GM18907 (cell line): ENCODE measurements at regions not wholly inside any gene's neighbourhood (a gene's known extent, or its start where the extent isn't known, plus 50 kb on each side); places are given as distances from the start of the nearest gene placed in this dataset.

Source experiments
- ATAC-seq: cut with Tn5 transposase; IDR thresholded peaks from one replicate; pipeline ENCODE4 v1.9.1; 2021; ENCODE audit warnings: mild to moderate bottlenecking, moderate library complexity; ENCODE audit not compliant: unreplicated experiment

DNA sequence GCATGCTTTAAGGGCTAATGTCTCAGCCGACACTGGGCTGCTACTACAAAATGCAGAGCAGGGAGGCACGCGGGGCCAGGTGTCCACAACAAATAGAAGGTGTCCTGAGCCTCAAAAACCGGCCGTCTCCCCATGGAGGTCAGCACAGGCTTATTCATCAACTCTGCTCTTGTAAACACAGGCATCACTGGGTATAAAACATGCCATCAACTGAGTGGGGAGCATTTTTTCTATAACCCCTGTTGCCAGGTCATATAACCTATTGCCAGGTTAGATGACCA is 271.6 kb downstream of the AUH start:
- ATAC-seq, result no peak

DNA sequence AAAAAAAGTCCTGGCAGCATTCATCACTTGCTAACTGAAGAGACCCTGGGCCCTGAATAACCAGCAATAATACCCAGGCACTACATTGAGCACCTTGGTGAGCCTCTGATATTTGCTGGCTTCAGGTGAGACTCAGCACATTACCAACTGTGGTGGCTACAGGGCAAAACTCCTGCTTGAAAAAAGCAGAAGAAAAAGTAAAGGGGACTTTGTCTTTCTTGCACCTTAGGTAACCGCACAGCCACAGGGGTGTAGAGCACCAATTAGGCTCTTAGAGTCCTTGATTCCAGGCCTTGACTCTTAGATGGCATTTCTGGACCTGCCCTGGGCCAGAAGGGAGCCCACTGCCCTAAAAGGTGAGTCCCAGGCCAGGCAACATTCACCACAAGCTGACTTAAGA is 269.5 kb downstream of the AUH start:
- ATAC-seq, result no peak

DNA sequence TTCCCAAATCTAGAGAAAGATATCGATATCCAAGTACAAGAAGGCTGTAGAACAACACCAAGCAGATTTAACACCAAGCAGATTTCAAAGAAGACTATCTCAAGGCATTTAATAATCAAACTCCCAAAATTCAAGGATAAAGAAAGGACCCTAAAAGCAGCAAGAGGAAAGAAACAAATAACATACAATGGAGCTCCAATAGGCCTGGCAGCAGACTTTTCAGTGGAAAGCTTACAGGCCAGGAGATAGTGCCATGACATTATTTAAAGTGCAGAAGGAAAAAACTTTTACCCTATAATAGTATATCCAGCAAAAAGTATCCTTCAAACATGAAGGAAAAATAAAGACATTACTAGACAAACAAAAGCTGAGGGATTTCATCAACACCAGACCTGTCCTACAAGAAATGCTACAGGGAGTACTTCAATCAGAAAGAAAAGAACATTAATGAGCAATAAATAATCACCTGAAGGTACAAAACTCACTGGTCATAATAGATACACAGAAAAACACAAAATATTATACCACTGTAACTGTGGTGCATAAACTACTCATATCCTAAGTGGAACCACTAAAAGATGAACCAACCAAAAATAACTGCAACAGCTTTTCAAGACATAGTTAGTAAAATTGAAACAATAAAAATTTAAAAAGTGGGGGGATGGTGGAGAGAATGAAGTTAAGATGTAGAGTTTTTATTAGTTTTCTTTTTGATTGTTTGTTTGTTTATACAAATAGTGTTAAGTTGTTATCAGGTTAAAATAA is 267.2 kb downstream of the AUH start:
- no peak for ATAC-seq

DNA sequence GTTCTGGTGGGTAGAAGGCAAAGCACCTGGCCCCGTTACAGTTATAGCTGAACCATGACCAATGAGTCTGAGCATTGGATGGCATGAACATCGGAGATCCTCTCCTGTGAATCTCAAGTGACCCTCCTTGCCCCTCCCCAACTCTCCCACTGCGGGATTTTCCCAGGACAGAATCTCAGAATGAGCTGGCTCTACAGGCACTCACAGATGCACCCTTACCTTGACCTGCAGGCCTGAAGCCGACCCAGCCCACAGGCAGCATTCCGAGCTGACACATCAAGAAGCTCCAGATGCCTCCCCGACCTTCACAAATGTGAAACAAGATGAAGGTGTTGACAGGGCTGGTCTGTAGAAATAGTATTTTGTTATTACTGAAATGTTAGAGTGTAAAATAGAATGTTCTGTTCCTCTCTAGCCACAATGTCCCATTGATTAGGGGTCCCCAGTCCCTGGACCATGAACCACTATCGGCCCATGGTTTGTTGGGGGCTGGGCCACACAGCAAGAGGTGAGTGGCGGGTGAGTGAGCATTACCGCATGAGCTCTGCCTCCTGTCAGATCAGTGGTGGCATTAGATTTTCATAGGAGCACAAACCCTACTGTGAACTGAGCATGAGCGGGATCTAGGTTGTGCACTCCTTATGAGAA is 263.4 kb downstream of the AUH start:
- no peak for ATAC-seq

DNA sequence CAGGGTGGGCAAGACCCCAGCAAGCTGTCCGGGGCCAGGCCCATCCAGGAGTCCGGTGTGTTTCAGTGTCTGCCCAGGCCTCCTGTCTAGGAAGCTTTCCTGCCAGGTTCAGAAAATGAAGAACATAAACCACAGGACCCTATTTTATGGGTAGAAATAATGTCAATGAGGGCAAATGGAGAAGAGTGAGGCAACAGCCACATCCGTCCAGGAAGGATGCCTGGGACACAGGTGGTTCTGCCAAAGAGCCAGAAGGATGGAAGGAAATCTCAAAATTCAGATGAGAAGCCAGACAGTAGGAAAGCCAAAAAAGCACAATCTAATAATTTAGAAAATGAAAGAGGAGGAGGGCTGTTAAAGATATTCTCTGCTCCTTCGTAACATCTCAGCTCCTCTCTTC is 262.3 kb downstream of the AUH start:
- no peak for ATAC-seq

DNA sequence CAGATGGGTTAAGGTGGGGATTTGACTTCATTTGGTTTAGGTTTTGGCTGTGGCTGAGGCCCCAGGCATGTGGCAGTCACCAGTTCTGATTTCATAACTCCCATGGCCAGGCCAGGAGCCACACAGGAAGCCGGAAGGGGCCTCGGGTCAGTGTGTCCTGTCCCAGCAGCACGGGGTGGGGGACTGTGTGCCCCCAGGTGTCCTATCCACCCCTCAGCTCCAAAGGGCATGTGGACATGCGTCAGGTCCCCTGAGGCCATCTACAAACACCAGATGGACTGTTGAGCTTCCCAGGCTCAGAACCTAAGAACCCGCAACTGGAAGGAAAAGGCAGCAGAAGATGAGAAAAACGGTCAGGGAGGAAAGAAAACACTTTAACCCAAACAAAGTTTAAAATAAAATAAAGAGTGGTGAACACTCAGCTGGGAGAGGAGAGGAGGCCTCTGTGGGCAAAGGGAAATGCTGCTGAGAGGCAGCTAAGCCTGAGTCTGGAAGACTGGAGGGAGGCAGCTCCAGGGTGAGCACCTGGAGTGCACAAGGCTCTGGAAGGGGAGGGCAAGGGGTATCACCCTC is 260.8 kb downstream of the AUH start:
- no peak for ATAC-seq

DNA sequence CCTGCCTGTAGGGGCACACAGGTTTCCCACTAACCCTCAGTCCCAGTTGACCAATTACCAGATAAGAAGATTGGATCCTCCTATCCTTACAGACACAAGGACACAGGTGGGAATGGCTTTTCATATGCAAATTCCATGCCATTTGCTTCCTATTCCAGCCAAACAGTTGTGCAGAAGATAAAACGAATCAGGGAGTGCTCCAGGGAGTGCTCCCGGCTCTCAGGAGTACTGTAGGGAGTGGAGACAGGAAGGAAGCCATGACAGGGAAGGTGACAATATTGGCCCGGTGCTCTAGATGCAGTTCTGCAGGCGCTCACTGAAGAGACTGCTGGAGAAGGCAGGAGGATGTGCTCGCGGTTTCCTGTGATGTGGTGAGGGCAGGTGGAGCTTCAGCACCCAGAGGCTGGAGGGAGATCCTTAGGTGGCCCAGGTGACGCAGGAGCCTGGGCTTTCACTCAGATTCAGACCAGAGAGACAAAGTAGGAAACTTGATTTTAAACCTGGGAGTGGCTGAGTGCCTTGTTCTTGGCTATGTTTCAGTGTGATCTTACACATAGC is 260.0 kb downstream of the AUH start:
- ATAC-seq, result peak; percentile 78

DNA sequence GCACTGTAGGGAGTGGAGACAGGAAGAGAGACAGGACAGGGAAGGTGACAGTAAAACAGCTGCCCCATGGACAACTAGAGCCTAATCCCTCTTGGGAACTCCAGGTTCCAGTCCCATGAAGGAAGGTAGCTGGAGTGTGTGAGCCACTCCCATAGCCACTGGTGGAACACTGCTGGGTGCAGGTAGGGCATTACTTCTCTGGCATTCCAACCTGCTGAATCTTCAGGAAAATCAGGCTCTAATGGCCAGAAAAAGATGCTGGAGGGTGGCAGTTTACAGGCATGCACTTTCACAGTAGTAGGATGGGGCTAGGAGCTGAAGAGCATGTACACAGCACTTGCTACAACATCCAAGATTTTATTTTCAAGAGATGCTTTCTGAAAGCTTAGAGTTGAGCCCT is 259.4 kb downstream of the AUH start:
- ATAC-seq, result no peak

DNA sequence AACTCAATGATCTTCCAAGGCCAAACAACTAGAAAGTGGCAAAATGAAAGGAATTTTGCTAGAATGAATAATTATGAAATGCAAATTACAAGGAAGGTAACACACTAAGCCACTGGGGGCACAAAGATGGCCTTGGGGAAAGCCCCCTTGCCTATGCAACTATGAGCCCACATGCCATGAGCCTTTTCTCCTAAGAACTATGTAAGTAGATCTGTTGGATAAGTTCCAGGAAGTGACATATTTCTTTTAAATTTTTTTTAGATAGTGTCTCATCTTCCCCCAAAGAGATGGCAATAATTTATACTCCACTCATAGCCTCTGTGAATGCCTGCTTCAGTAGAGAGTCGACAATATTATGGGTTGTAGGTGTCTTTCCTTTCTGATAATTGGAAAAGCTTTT is 257.8 kb downstream of the AUH start:
- no peak for ATAC-seq

DNA sequence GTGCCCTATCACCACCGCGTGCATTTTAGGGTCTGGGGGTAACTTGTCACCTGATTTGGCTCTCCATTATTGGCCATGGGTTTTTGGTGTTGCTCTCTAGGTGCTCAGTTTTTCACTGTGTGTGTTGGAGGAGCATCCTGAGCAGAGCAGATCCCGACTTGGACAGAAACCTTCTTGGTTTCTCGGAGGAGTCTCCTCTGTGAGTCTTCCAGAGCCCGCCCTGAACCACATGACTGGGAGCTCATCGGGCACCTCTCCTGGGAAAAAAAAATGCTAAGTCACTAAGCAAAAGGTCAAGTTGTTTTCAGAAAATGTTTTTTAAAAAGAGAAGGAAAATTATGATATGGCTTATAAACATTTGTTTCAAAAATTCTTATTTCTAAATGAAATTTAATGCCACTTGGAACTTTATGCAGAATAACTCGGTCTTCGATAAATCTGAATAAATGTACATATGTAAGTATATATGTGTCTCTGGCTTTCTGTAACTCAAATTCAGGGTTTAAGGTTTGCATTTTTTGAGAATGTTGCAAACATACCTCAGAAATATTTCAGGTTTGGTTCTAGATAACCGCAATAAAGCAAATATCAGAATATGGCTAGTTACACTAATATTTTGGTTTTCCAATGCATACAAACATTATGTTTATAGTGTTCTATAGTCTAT is 255.2 kb downstream of the AUH start:
- no peak for ATAC-seq

DNA sequence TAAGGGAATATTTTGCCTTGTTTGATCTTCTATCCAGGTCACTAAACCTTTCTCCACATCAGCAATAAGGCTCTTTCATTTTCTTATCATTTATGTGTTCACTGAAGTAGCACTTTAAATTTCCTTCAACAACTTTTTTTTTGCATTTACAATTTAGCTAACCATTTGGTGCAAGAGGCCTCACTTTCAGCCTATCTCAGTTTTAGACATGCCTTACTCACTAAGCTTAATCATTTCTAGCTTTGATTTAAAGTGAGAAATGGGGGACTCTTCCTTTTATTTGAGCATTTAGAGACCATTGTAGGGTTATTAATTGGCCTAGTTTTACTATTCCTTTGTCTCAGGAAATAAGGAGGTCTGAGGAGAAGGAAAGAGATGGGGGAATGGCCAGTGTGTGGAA is 250.5 kb downstream of the AUH start:
- no peak for ATAC-seq

DNA sequence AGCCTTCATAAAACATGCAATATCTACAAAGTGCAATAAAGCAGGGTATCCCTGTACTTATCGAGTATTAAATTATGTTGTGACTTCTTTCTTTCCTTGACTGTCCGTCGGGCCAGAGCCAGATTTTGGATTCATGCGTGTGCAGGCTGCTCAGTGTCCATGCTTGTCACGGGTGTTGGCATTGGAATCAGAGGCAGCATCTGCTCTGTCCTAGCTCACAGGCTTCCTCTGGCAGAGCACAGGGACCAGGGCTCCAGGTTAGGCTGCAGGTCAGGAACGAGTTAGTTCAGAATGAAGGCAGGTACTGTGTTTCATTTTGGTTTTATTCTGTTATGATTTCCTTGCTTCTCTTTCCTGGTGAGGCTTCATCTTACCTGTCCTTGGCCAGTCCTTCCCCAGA is 249.8 kb downstream of the AUH start:
- ATAC-seq, result no peak

DNA sequence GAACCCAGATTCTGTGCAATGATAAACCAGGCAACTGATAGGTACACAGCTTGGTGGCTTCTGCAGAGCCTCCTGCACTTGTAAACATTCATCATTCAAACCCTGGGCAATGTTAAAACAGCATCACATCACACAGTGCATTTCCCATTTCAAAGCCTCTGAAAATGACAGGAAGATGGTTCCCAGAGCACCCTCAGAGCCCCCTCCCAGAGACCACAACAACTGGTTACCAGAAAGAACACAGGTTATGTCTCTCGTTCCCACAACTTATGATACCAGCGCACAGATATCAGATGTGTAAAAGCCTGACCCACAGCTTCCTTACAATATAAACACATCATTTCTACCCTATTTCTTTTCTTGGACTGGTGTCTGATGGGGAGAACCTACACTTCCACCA is 248.7 kb downstream of the AUH start:
- no peak for ATAC-seq

DNA sequence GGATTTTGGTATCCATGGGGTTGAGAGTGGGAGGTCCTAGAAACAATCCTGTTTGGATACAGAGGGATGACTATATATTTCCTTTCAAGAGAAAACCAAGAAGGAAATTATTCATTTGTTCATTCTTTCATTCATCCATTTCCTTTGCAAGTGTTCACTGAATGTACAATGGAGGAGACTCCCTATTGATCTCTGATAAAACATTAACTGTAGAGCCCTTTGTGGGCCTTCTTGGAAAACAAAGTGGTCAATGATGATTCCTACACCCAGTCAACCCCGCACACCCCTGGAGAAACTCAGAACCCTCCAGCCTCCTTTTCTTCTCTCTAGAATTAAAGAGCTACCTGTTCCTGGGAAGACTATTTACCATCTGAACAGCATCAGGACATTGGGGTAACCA is 247.3 kb downstream of the AUH start:
- ATAC-seq, result no peak

DNA sequence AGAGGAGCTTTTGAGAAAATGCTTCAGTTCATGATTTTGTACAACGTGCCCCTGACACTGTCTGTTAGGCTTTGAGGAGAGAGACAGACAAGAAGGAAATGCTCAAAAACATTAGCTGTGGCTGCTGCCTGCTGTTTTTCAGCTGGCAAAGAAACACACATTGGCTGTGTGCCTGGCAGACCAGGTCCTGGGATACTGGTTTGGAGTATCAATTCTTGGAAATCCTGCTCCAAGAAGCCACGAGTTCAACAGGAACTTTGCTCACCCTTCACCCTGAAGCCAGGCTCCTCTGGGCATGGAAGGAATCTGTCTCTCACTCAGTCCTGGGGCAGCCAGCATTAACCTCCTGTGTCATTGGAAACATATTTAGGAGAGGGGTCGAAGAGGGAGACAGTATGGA is 245.5 kb downstream of the AUH start:
- no peak for ATAC-seq

DNA sequence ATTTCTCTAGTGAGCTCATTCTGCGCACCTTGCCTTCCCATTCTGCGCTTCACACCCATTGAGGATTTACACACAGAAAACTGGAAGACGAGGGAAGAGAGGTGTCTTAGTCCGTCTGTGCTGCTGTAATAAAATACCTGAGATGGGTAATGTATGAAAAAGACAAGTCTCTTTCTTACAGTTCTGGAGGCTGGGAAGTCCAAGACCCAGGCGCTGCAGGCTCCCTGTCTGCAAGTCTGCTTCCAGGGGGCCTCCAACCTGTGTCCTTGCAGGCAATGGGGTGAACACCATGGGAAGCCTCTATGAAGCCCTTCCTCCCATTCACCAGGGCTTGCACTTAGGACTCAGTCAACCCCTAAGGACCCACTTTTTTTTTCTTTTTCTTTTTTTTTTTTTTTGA is 245.0 kb downstream of the AUH start:
- ATAC-seq, result no peak

DNA sequence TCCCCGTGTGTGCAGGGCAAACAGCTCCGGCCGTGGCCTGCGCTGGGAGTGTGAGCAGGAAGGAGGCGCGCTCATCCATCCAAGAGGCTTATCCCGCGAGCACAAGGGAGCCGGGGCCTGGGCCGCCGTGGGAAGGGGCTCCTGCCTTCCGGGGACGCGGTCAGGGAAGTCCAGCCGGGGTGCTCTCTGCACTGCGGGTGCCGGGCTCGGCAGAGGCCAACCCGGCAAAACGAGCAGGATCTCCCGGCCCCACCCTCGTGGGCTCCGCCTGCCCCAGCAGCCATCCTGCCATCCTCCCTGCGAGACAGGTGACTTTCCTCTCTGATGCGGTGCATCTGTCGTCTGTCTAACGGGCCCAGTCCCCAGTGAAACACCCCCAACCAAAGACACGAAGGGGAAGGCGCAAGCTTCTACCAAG is 244.2 kb downstream of the AUH start:
- ATAC-seq, result no peak

DNA sequence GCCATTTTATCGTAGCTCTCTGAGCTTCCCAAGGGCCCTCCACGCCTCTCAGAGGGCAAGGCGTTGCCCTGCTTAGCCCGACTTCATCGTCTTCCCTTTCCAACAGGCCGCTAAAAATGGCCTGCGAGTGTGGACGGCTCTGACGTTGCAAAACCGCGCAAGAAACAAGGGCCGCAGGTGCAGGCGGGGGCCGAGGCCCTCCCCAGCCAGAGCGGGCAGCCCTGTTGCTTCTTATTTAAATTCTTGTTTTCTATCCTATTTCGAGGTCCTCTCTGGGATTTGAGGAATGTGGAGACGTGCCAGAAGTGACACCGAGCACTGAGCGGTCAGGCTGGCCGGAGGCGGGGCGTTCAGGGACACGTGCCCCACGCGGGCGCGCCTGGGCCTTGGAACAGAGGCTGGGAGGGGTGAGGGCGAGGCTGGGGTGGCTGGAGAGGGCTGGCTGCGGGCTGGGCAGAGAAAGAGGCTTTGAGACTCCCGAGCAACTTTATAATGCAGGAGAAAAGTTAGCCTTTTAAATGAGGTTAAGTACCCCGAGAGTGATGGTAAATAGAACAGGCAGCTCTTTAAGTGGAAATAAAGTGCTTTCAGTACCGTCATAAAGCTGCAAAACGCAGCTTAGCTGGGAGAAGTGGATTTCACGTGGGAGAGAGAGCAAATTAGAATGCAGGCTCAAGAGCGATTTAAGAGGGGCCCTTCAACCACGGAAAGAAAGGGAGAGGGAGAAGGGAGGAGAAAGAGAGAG is 243.6 kb downstream of the AUH start:
- ATAC-seq, result no peak

DNA sequence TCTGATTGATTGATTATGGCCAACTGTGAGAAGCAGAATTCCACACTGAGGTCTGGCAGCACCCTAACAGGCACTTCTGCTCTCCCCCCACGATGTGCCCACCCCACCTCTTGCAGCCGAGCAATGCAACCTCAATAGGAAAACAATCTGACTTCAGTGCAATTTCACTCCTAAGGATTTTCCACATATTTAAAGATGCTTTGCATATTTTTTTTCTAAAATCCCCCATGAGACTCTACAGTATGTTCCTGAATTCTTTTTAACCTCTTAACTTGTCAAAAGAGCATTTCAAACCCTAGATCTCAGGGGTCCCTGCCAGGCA is 243.1 kb downstream of the AUH start:
- ATAC-seq, result no peak

DNA sequence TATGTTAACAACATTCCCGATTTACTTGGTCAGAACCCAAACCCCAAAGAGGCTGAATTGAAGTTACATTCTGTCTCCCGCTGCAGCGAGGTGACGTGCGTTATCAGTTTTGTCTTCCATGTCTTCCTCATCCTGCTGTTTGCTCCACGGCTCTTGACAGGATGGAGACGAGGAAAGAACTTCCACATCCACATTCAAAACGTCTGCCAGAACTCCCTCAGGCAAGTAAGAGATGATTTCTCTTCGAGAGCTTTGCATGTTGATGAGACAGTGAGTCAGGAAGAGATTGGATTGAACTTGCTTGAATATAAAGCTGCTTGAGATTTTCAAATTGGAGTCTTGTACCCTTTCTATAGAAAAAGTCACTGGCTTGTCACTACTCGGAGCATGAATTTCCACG is 242.6 kb downstream of the AUH start:
- no peak for ATAC-seq

DNA sequence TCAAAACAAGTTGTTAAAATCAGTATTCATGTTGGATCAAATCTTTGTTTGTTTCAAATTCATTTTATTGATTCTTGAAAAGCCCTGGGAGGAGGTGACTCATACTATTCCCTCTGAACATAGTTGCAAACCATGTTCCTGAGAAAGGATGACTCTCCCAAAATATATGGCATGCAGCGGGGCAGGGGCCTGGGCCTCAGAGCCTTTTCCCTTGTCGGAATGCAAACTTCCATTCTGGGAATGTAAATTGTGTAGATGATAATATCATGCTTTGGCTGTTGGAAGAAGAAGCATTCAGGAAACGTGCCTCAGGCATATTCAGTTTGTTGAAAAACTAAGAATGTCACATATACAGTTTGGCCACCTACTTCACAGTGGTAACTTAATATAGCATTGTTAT is 242.0 kb downstream of the AUH start:
- no peak for ATAC-seq
